Posterior vena cava (tissue), 2 donors: ENCODE measurements at regions not wholly inside any gene's neighbourhood (a gene's known extent, or its start where the extent isn't known, plus 50 kb on each side); places are given as distances from the start of the nearest gene placed in this dataset.
"Not testable (repeated sequence)": the region's sequence is repeated elsewhere in the genome, so short reads cannot be mapped to it uniquely, and the experiment has no call there.

Source experiments
- DNase-seq: peaks from one replicate; pipeline ENCODE4 v3.0.0-alpha.2; 2020; ENCODE audit warnings: low spot score
- intact Hi-C, 2 donors: fragments of 100-400 bp; cut with DNase I; formaldehyde crosslinking; loops; one replicate each; pipeline versions ENCODE4 v1.14.1 to v1.14.2; 2022 to 2023
- donor health status: DM: yes; HTN: yes; CAD: no.
- donor health status: DM: yes; HTN: yes; CAD: no.

GRCh38 chr2:78093436-78093835 lies 571.3 kb upstream of the LRRTM4 start:
- no peak for DNase-seq

GRCh38 chr2:78109272-78109671 lies 587.1 kb upstream of the LRRTM4 start:
- no peak for DNase-seq
- intact Hi-C loops = no loop called here

More at GRCh38 chr2:78093436-78093835, 571.3 kb upstream of the LRRTM4 start:
- intact Hi-C loops = no loop called here

DNA sequence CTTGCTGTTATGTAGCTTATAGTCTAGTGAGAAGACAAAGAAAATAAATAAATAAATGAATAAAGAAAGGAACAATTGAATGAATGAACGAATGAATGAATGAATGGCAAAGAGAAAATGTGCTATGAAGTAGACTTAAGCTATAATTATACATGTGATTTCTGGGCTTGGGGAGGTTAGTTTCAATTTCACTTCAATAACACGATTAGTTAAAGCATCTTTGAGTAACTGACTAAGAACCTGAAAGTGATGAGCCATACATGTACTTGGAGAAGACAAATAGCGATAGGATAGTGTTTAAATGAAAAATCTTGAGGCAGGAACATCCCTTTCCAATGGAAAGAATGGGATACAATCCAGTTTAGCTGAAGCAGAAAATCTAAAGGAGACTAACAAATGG lies 593.1 kb upstream of the LRRTM4 start:
- DNase-seq = no peak
- intact Hi-C loops = no loop called here

DNA sequence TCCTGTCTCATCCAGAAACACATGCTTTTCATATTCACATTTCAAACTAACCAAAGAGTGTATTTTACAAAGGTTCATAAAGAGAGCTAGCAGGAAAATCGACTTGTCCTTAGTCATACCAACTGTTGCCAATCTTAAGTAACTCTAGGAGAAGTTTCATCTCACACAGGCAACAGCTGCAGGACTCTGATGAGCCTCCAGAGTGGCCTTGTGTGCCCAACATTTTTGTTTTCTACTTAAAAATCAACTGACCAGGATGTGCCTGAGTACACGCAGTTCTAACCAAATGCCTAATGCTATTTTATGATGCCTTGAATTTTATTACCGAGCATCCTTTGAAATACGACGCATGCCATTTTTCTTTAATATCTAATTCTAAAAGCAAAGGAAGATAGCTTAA lies 595.9 kb upstream of the LRRTM4 start:
- intact Hi-C loops = no loop called here
- DNase-seq = peak; percentile 31

DNA sequence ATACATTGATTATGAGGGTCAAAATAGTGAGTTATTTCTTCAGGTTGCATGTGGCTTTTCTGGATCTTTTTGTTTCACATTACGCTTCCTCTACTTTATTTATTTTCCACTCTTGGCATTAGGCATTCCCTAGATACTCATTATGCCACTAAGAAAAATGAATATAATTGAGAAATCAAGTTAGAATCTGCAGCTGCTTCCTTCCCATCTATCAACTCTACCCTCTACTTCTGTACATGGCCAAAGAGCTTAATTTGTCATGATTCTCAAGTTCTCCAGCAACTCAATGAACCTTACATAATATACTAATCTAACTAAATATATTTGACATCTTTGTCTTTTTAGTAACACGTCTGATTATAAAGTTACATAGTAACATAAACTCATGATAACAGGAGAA lies 598.1 kb upstream of the LRRTM4 start:
- intact Hi-C loops = no loop called here
- DNase-seq = no peak

DNA sequence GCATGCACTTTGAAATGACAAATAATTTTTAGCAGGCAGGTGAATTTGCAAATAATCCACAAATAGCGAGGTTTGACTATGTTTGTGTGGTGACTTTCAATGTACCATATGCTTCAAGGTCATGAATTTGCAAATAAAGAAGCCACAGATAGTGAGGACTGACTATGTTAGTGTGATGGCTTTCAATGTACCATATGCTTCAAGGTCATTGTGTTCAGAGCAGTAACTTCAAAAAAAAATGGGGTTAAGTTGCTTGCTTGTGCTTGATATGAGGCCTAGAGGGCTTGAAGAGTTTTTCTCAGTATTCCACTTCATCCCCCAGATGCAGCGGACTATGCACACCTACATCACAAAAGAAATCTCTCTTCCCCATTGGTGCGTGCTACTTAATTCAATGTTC lies 602.9 kb upstream of the LRRTM4 start:
- no peak for DNase-seq
- intact Hi-C loops = no loop called here

DNA sequence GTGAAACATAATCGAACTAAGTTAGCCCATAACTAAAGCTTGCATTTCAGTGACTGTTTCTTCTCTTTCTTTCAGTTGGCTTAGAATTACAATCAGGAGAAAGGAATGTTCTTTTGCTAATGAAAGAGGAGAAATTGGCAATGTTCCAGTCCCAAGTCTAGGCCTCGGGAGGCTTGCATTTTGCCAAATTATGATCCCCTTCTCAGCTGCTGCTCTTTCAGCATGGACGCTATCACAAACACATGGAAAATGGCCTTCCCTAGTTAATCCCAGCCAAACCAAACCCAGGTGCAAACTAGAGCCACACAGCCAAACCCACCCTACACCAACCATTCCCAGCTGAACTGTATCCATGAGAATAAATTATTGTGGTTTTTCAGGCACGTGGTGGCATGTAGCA lies 605.2 kb upstream of the LRRTM4 start:
- no peak for DNase-seq
- intact Hi-C loops = no loop called here

DNA sequence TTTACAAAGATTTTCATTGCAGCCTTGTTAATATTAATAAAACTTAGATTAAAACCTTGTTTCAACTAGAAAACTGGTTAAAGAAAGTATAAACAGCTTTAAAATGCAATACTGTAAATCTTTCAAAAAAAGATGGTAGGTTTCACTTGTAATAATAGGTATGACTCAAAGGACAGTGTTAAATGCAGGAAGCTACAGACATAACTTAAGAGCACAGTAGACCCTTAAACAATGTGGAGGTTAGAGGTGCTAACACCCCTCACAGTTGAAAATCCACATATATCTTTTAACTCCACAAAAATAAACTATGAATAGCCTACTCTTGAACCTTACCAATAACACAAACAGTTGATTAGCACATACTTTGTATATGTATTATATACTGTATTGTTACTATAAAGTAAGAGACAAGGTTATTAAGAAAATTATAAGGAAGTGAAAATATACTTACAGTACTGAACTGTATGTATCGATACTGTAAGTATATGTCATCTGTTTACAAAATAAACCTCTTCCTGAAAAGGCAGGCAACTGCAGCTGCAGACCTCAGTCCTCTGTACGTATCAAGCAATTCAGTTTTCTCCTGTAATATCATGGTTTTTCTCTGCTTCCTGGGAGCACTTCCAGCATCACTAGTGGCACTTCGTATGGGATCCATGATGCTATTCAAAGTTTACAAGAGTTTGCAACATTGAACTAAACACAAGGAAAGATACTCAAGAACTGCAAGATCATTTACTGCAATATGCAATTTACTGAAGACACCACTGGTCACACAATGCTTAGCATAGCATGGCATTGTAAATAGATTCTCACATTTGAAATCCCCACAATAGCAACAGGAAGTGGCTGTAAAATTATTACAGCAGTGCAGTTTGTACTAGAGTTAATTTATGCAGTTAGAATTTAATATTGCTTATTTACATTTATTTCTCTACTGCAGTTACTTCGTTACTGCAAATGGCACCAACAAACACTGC lies 610.5 kb upstream of the LRRTM4 start:
- intact Hi-C loops = no loop called here
- DNase-seq = no peak

- intact Hi-C loops = no loop called here
- DNase-seq = no peak
Measured at GRCh38 chr2:78145395-78145996, 623.3 kb upstream of the LRRTM4 start.

GRCh38 chr2:78145997-78146722 lies 624.0 kb upstream of the LRRTM4 start:
- intact Hi-C loops = no loop called here
- no peak for DNase-seq

GRCh38 chr2:78147466-78147865 lies 625.3 kb upstream of the LRRTM4 start:
- no peak for DNase-seq
- intact Hi-C loops = no loop called here

- no peak for DNase-seq
- intact Hi-C loops = no loop called here
Measured at GRCh38 chr2:78154586-78154985, 632.4 kb upstream of the LRRTM4 start.

DNA sequence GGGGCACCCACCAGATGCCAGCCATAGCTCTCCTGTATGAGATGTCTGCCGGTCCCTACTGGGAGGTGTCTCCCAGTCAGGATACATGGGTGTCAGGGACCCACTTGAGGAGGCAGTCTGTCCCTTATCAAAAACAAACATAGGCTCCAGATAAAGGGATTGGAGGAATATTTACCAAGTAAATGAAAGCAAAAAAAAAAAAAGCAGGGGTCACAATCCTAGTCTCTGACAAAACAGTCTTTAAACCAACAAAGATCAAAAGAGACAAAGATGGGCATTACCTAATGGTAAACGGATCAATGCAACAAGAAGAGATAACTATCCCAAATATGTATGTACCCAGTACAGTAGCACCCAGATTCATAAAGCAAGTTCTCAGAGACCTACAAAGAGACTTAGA lies 640.0 kb upstream of the LRRTM4 start:
- intact Hi-C loops = loop anchor here in 1 of 2 donors (5.0 kb wide), 1 partner anchor 430 kb away; no protein-coding TSS in a partner anchor
- DNase-seq = no peak

GRCh38 chr2:78172157-78172556 lies 650.0 kb upstream of the LRRTM4 start:
- intact Hi-C loops, DNase-seq: not testable (repeated sequence)

- intact Hi-C loops = no loop called here
- DNase-seq = no peak
Measured at GRCh38 chr2:78175645-78176044, 653.5 kb upstream of the LRRTM4 start.

GRCh38 chr2:78201064-78201575 lies 678.9 kb upstream of the LRRTM4 start:
- no peak for DNase-seq
- intact Hi-C loops = no loop called here

GRCh38 chr2:78202366-78202765 lies 680.2 kb upstream of the LRRTM4 start:
- DNase-seq = no peak
- intact Hi-C loops = no loop called here

DNA sequence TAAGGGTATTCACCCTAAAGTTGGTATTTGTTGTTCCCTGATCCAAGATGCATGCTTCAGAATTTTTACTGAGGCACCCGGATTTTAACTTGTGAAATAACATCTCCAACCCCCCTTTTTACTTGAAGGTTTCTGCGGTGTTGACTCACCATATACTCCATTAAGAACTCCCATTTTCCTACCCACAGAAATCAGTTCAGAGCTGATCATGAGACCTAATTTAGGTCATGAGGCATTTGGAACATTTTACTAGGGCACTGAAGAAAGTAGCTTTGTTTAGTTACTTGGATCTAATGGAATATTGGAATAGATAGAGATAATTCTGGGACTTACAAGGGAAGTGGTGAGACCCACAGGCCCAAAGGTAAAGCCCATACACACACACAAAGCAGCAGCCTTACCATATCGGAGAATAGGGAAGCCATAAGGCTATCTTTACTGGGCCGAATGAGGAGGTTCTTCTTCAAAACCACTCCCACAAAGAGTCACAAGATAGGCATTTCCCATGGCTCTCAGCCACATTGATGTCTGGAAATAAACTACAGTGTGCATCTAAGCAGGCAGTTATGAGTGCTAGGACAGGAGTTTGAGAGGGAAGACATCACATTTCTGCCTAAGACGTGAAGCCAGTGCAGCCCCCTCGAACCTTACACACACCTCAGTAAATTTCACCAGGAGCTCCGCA lies 681.0 kb upstream of the LRRTM4 start:
- DNase-seq = no peak
- intact Hi-C loops = no loop called here

DNA sequence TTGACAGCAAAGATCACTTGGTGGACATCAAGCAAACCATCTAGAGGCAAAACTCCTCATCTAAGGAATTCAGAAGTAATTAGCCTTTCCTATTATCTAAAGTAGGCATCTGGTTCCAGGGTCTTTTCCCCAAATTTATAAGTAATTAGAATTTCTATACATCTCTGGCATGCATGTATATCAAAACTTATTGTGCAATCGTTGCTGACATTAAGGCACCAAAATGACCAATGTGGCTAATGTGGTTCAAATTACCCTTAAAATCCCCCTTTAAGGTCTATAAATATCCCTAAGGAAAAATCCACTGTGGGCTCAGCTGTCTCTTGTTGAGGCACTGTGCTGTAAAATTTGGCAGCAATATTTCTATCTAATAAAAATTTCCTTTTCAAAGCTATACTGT lies 695.9 kb upstream of the LRRTM4 start:
- no peak for DNase-seq

More for the DNA sequence above, 695.9 kb upstream of the LRRTM4 start:
- intact Hi-C loops = no loop called here
